Body of pancreas (tissue), 4 donors: ENCODE measurements at regions not wholly inside any gene's neighbourhood (a gene's known extent, or its start where the extent isn't known, plus 50 kb on each side); places are given as distances from the start of the nearest gene placed in this dataset.

Experiments used
- POLR2A ChIP-seq, 3 donors: fragments of 450-650 bp; IDR thresholded peaks; one replicate each; pipeline ENCODE4 v1.6.1; 2016; ENCODE audit warnings: antibody characterized with exemption in 3 of 3, mild to moderate bottlenecking in 2 of 3
- TF ChIP-seq, protein P1 (sequence below), 7 experiments: fragments of 450-650 bp in 4 of 7; fragments of 200-600 bp in 3 of 7; sonication (generic) in 3 of 7; IDR thresholded peaks; one replicate each; pipeline ENCODE4 v1.5.1; 2016 to 2019; ENCODE audit warnings: antibody characterized with exemption in 7 of 7

DNA sequence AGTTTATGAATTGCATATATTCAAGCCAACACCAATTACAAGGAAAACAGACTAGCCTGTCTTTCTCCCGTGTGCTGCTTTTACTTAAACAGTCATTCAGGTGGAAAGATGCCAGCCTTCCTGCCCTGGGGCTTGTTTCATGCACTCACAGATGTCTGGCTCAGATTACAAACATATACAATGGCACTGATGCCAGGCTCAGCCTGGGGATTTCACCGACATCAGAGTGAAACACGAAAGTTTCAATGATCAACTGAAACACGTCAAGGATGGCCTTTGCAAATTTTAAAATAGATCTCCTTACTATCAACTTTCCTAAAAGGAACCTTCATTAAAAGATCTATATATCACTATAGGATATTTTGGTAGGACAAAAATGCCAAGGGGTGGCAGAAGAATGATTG, 1576.5 kb downstream of the EFNA5 start:
- TF ChIP-seq, protein P1, sequence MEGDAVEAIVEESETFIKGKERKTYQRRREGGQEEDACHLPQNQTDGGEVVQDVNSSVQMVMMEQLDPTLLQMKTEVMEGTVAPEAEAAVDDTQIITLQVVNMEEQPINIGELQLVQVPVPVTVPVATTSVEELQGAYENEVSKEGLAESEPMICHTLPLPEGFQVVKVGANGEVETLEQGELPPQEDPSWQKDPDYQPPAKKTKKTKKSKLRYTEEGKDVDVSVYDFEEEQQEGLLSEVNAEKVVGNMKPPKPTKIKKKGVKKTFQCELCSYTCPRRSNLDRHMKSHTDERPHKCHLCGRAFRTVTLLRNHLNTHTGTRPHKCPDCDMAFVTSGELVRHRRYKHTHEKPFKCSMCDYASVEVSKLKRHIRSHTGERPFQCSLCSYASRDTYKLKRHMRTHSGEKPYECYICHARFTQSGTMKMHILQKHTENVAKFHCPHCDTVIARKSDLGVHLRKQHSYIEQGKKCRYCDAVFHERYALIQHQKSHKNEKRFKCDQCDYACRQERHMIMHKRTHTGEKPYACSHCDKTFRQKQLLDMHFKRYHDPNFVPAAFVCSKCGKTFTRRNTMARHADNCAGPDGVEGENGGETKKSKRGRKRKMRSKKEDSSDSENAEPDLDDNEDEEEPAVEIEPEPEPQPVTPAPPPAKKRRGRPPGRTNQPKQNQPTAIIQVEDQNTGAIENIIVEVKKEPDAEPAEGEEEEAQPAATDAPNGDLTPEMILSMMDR (IDR thresholded peaks at IDR 0.05) = no peak
- no peak for TF ChIP-seq POLR2A (IDR thresholded peaks at IDR 0.05)
